NCI-H1048 (cell line): ENCODE measurements at regions not wholly inside any gene's neighbourhood (a gene's known extent, or its start where the extent isn't known, plus 50 kb on each side); places are given as distances from the start of the nearest gene placed in this dataset.
"Not testable (repeated sequence)": the region's sequence is repeated elsewhere in the genome, so short reads cannot be mapped to it uniquely, and the experiment has no call there.

Source experiments
- DNase-seq: peaks from one replicate; lab custom pipeline; 2025; lab: John Stamatoyannopoulos, UW

DNA sequence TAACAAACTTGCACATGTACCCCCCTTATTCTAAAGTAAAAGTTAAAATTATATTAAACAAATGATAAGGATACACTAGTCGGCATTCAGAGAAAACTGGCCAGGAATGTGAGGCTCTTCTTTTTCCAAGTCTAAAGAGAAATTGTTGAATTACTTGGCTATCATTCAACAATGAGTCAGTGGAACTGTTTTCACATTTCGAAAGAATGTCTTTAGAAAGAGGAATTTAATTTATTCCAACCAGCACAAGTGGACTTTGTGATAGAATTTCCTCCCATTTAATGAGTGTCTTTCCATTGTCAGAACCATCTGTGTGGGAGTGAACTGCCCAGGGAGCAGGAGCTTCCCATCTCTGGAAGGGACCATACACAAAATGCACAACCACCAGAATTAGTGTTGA is 792.2 kb downstream of the EPHA4 start:
- no peak for DNase-seq

DNA sequence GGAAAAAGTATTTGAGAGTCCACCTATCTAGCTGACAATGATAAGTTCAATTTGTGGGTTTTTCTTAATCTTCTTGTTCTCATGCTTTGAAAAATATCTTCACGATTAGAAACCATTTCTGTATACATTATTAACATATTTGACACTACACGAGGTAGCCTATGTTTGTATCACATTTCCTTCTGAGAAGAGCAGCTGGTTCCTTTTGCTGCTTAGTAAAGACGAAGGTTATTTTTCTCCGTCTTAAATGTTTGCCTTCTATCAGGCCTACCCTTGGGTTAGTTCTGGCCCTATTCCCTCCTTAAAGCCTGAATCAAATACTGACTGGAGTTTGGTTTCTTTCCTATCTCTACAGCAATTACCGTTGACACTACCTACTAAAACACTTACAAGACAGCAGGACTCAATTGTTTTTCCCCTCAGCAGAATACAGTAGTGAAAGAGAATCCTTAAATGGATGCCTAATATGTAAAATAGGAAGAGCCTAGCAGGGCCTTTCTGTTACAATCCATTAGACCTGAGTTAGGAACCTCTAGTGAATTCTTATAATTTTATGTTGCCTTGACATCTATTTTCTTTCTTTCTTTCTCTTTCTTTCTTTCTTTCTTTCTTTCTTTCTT is 790.4 kb downstream of the EPHA4 start:
- DNase-seq: no peak

DNA sequence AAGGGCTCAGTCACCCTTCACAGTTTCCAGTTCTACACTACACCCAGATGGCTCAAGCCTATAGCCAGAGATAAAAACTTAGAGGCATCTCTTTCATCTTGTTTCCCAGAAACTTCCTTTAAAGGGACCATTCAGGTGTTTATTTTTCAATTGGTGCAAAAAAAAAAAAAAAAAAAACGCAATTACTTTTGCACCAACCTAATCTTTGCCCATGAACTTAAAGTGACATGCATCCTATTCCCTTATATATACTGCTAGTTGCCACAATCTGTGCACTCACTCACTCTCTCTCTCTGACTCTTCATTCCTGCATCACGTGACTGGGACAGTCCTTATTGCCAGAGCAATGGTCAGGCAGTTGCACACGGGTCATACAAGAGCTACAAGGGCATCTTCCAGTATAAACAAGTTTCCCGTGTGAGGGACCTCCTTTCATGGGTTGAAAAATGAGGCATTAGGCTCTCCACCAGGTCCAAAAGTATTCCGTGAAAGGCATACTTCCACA is 789.4 kb downstream of the EPHA4 start:
- DNase-seq: no peak

GRCh38 chr2:220783671-220784070 is 788.4 kb downstream of the EPHA4 start:
- DNase-seq: no peak

DNA sequence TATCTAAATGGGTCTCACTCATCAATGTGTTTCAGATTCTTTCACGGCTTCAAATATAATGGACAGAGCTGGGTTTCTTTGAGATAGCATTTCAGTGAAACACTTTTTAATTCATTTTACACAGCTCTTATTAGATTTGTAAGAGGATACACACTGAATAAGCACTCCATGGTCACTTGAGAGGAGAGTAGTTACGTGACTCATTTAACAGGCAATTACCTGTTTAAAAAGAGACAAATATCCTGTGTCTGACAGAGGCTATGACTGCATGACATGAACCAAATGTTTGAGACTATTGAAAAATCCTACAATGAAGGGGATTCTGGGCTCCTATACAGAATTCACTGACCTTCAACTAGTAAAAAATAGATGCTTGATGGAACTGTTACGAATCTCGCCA is 786.9 kb downstream of the EPHA4 start:
- no peak for DNase-seq

GRCh38 chr2:220786216-220786615 is 785.9 kb downstream of the EPHA4 start:
- no peak for DNase-seq

- DNase-seq: no peak
Measured at GRCh38 chr2:220787251-220787650, 784.9 kb downstream of the EPHA4 start.

GRCh38 chr2:220789961-220790360 is 782.1 kb downstream of the EPHA4 start:
- no peak for DNase-seq

DNA sequence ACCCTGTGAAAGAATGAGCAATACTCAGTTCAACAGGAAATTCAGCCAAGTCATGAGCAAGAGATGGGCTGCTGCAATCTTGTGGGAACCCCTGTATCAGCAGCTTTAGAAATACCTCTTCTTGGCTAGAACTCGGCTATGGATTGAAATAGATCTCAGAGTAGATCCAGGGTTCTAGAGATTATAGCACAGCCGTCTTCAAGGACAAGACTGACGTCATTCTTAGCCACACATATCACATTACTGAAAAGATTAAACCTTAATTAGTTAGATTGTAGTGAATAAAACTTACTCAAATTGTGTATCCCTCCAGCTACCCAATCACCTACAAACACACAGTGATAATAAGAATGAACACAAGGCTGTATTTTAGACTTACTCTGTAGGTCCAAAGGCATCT is 776.4 kb downstream of the EPHA4 start:
- DNase-seq: no peak

- no peak for DNase-seq
Measured at GRCh38 chr2:220811115-220811514, 761.0 kb downstream of the EPHA4 start.

- no peak for DNase-seq
Measured at GRCh38 chr2:220811952-220812570, 760.0 kb downstream of the EPHA4 start.

GRCh38 chr2:220814441-220814840 is 757.7 kb downstream of the EPHA4 start:
- DNase-seq: no peak

GRCh38 chr2:220815698-220816097 is 756.4 kb downstream of the EPHA4 start:
- DNase-seq: no peak

GRCh38 chr2:220821683-220822082 is 750.4 kb downstream of the EPHA4 start:
- no peak for DNase-seq

GRCh38 chr2:220823590-220823989 is 748.5 kb downstream of the EPHA4 start:
- DNase-seq: not testable (repeated sequence)

GRCh38 chr2:220833446-220833845 is 738.7 kb downstream of the EPHA4 start:
- DNase-seq: no peak

DNA sequence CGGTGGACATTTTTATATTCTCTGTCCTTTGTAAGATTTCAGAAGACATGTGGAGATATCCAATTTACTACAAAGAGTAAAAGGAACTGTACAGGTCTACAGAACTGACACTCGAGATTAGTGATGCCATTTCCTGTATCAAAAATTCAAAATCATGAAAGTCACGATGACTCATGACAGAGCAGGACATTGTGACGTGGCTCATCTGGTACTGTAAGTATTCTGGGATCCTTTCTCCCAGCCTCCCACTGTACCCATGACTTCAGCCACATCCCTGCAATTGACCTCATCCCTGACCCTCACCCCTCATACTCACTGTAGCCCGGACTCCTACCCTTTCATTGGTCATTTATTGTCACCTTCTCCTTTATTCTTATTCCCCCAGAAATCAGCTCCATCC is 736.5 kb downstream of the EPHA4 start:
- DNase-seq: no peak

- no peak for DNase-seq
Measured at GRCh38 chr2:220837226-220837625, 734.9 kb downstream of the EPHA4 start.

DNA sequence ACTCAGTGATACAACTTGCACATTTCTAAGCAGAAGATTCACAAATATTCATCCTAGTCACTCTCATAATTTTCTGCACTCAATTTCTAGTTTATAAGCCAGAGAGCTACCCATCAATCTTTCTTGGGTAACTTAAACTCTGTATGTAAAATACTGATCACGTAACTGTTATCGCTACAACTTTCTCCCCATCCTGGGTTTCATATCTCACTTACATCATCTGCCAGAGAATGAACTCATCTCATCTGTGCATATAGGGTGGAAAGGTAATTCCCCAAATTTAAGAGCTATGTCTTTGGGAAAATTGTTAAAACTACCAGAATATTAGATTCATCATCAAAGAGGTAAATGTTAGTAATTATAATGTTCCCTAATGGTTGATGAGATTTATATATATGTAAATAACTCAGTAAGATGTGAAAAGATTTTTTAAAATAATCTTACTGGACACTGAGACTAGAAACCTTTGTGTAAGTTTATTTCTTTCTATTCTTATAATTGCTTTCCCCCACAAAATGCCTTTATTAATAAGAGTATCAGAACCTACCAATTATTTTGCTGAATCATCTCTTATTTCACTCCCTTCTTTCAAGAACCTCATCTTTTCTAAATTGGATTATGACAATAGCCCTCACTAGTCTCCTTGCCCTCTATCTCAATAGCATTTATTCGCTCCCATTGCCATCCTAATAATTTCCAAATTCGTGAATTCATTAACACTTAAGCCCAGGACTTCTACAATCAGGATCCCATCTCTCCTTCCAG is 729.0 kb downstream of the EPHA4 start:
- no peak for DNase-seq

DNA sequence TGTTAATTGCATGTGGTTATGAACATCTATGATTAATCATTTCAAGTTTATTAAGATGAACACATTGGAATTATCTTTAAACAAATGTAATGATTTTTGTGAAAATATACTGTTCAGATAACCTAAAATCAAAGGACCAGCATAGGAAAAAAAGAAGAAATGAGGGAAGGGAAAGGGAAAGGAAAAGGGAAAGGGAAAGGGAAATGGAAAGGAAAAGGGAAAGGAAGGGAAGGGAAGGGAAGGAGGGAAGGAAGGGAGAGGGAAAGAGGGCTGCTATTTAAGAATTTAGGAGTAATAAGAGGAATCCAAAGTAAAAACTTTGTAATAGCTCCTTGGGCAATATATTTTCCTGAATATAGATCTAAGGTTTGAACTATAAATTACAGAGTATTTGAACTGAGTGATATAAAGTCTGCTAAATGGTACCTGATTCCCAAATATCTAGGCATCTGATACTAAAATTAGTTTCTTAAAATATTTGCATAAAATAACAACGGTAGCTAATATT is 726.3 kb downstream of the EPHA4 start:
- no peak for DNase-seq

DNA sequence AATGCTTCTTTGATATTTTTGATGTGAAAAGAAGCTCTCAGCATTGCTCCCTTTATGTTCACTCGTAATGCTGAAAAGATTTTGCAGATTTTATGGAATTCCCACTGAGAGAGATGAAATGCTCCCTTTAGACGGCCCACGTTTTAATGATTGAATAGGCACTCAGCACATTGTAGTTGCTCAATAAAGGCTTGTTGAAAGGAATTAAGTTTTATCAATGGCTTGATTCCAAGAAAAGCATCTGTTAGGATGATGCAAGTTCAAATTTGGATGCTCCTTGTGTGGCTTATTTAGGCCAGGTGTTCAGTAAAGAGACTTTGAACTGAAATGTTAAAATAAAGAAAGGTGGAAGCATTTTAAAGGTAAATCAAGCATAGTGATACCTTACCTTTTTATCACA is 725.1 kb downstream of the EPHA4 start:
- no peak for DNase-seq

DNA sequence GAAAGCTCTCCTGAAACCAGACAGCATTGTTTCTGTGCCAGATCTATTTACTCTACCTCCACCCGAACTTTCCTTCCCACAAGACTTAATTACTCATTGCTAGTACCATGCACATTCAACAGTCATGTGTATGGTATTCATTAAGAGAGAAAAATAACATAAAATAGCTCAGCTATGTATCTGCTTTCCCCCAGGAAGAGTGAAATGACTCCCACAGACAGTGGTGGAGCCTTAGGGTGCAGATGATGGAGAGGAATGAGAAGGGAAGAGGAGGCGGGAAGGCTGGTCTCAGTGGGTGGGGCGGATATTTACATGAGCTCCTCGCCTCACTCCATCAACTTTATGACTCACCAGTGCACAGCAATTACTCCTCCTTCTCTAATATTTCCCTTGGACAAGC is 724.5 kb downstream of the EPHA4 start:
- DNase-seq: no peak

DNA sequence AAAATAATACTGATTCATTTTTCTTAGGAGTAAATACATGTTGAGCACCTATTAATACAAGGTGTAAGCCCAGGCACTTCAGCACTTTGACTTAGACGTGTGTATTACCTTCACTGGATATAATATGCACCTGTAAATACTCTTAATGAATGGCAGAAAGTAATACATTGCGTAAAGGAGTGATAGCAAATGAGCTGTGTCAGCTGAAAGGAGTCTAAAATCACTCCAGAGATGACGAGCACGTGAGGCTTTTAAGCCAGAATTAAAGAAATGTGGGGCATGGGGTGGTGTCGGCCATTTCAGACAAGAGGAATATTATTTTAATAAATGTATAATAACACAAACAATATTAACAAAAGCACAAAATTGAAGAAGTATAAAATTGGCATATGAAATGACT is 722.7 kb downstream of the EPHA4 start:
- no peak for DNase-seq
